Adipocyte (in vitro differentiated cells): ENCODE measurements at regions not wholly inside any gene's neighbourhood (a gene's known extent, or its start where the extent isn't known, plus 50 kb on each side); places are given as distances from the start of the nearest gene placed in this dataset.

Experiments used
- DNase-seq: peaks from one replicate; pipeline ENCODE4 v3.0.0-alpha.2; 2015; ENCODE audit warnings: low read depth
- H3K27me3 ChIP-seq: replicated peaks from 2 replicates; pipeline ENCODE4 v1.7.0; 2013; ENCODE audit warnings: mild to moderate bottlenecking, low read length, moderate library complexity; ENCODE audit not compliant: control insufficient read depth, insufficient read depth
- H3K36me3 ChIP-seq: 2 replicates; pipeline ENCODE4 v1.7.0; 2013; ENCODE audit warnings: low read length, mild to moderate bottlenecking, moderate library complexity; ENCODE audit not compliant: control insufficient read depth, insufficient read depth, severe bottlenecking
- H3K4me1 ChIP-seq: 2 replicates; pipeline ENCODE4 v1.7.0; 2013; ENCODE audit warnings: mild to moderate bottlenecking, low read length, moderate library complexity; ENCODE audit not compliant: control insufficient read depth, insufficient read depth
- H3K4me3 ChIP-seq: 2 replicates; pipeline ENCODE4 v1.7.0; 2013; ENCODE audit warnings: mild to moderate bottlenecking, low read length, moderate library complexity
- H3K9ac ChIP-seq: 2 replicates; pipeline ENCODE4 v1.7.0; 2013; ENCODE audit warnings: mild to moderate bottlenecking, low read length, moderate library complexity
- H3K9me3 ChIP-seq: 2 replicates; pipeline ENCODE4 v1.7.0; 2013; ENCODE audit warnings: mild to moderate bottlenecking, low read length, moderate library complexity; ENCODE audit not compliant: control insufficient read depth

- DNase-seq: no peak
- no peaks in the 10 kb centered on the region for H3K4me1 ChIP-seq
- no peak overlapping the region for H3K9ac ChIP-seq
- H3K36me3 ChIP-seq: no peaks in the 10 kb centered on the region
- no peaks in the 10 kb centered on the region for H3K27me3 ChIP-seq
- H3K9me3 ChIP-seq: peaks cover 5% of the 10 kb centered on the region
- no peak overlapping the region for H3K4me3 ChIP-seq
Measured at GRCh38 chr13:84139561-84140158, 257.4 kb upstream of the SLITRK1 start.

GRCh38 chr13:84137292-84137691 is 255.0 kb upstream of the SLITRK1 start:
- peak; percentile 33 for DNase-seq
- H3K9ac ChIP-seq: no peak overlapping the region
- no peaks in the 10 kb centered on the region for H3K36me3 ChIP-seq
- H3K9me3 ChIP-seq: peaks cover under 1% of the 10 kb centered on the region
- no peak overlapping the region for H3K4me3 ChIP-seq
- no peaks in the 10 kb centered on the region for H3K27me3 ChIP-seq
- H3K4me1 ChIP-seq: no peaks in the 10 kb centered on the region

GRCh38 chr13:84136582-84136981 is 254.3 kb upstream of the SLITRK1 start:
- H3K4me3 ChIP-seq: no peak overlapping the region
- DNase-seq: no peak
- H3K9me3 ChIP-seq: no peaks in the 10 kb centered on the region
- H3K36me3 ChIP-seq: no peaks in the 10 kb centered on the region
- H3K9ac ChIP-seq: no peak overlapping the region
- H3K4me1 ChIP-seq: no peaks in the 10 kb centered on the region
- H3K27me3 ChIP-seq: no peaks in the 10 kb centered on the region

GRCh38 chr13:84132491-84132890 is 250.2 kb upstream of the SLITRK1 start:
- Histone ChIP-seq H3K4me3 (no peak overlapping the region), H3K27me3 (no peaks in the 10 kb centered on the region), H3K4me1 (no peaks in the 10 kb centered on the region), H3K9me3 (no peaks in the 10 kb centered on the region), H3K36me3 (no peaks in the 10 kb centered on the region), H3K9ac (no peak overlapping the region)
- no peak for DNase-seq

GRCh38 chr13:84131249-84131648 is 249.0 kb upstream of the SLITRK1 start:
- no peaks in the 10 kb centered on the region for H3K36me3 ChIP-seq
- no peak overlapping the region for H3K9ac ChIP-seq
- no peak for DNase-seq
- H3K27me3 ChIP-seq: no peaks in the 10 kb centered on the region
- H3K9me3 ChIP-seq: no peaks in the 10 kb centered on the region
- no peaks in the 10 kb centered on the region for H3K4me1 ChIP-seq
- no peak overlapping the region for H3K4me3 ChIP-seq

GRCh38 chr13:84130495-84131114 is 248.3 kb upstream of the SLITRK1 start:
- H3K4me1 ChIP-seq: no peaks in the 10 kb centered on the region
- DNase-seq: no peak
- no peaks in the 10 kb centered on the region for H3K36me3 ChIP-seq
- no peak overlapping the region for H3K4me3 ChIP-seq
- no peaks in the 10 kb centered on the region for H3K27me3 ChIP-seq
- H3K9ac ChIP-seq: no peak overlapping the region
- H3K9me3 ChIP-seq: no peaks in the 10 kb centered on the region

- Histone ChIP-seq H3K4me3 (no peak overlapping the region), H3K27me3 (no peaks in the 10 kb centered on the region), H3K36me3 (no peaks in the 10 kb centered on the region), H3K4me1 (no peaks in the 10 kb centered on the region), H3K9me3 (no peaks in the 10 kb centered on the region), H3K9ac (no peak overlapping the region)
- no peak for DNase-seq
Measured at GRCh38 chr13:84129966-84130365, 247.7 kb upstream of the SLITRK1 start.

- no peaks in the 10 kb centered on the region for H3K9me3 ChIP-seq
- H3K36me3 ChIP-seq: no peaks in the 10 kb centered on the region
- no peaks in the 10 kb centered on the region for H3K4me1 ChIP-seq
- no peak for DNase-seq
- no peak overlapping the region for H3K9ac ChIP-seq
- H3K4me3 ChIP-seq: no peak overlapping the region
- H3K27me3 ChIP-seq: no peaks in the 10 kb centered on the region
Measured at GRCh38 chr13:84127597-84128128, 245.4 kb upstream of the SLITRK1 start.

- H3K36me3 ChIP-seq: no peaks in the 10 kb centered on the region
- no peak for DNase-seq
- no peaks in the 10 kb centered on the region for H3K9me3 ChIP-seq
- no peak overlapping the region for H3K4me3 ChIP-seq
- H3K27me3 ChIP-seq: no peaks in the 10 kb centered on the region
- H3K9ac ChIP-seq: no peak overlapping the region
- H3K4me1 ChIP-seq: no peaks in the 10 kb centered on the region
Measured at GRCh38 chr13:84126671-84127171, 244.4 kb upstream of the SLITRK1 start.

GRCh38 chr13:84121456-84121855 is 239.2 kb upstream of the SLITRK1 start:
- peak; percentile 74 for DNase-seq
- H3K27me3 ChIP-seq: no peaks in the 10 kb centered on the region
- H3K4me3 ChIP-seq: no peak overlapping the region
- H3K36me3 ChIP-seq: no peaks in the 10 kb centered on the region
- no peaks in the 10 kb centered on the region for H3K4me1 ChIP-seq
- no peaks in the 10 kb centered on the region for H3K9me3 ChIP-seq
- no peak overlapping the region for H3K9ac ChIP-seq

- H3K36me3 ChIP-seq: no peaks in the 10 kb centered on the region
- H3K27me3 ChIP-seq: no peaks in the 10 kb centered on the region
- H3K4me3 ChIP-seq: no peak overlapping the region
- no peak overlapping the region for H3K9ac ChIP-seq
- no peaks in the 10 kb centered on the region for H3K9me3 ChIP-seq
- DNase-seq: no peak
- no peaks in the 10 kb centered on the region for H3K4me1 ChIP-seq
Measured at GRCh38 chr13:84118839-84119409, 236.7 kb upstream of the SLITRK1 start.
